Dermis microvascular lymphatic vessel endothelial cell (primary cell): ENCODE measurements at regions not wholly inside any gene's neighbourhood (a gene's known extent, or its start where the extent isn't known, plus 50 kb on each side); places are given as distances from the start of the nearest gene placed in this dataset.
"Not testable (repeated sequence)": the region's sequence is repeated elsewhere in the genome, so short reads cannot be mapped to it uniquely, and the experiment has no call there.

Experiments
- DNase-seq, 2 donors: peaks; one replicate each; pipeline versions ENCODE4 v3.0.0 to v3.0.0-alpha.2; 2010; ENCODE audit warnings: low read depth in 2 of 2

- no peak for DNase-seq
These were observed 112.3 kb upstream of the PRSS16 start for GRCh38 chr6:27135087-27135657.

DNA sequence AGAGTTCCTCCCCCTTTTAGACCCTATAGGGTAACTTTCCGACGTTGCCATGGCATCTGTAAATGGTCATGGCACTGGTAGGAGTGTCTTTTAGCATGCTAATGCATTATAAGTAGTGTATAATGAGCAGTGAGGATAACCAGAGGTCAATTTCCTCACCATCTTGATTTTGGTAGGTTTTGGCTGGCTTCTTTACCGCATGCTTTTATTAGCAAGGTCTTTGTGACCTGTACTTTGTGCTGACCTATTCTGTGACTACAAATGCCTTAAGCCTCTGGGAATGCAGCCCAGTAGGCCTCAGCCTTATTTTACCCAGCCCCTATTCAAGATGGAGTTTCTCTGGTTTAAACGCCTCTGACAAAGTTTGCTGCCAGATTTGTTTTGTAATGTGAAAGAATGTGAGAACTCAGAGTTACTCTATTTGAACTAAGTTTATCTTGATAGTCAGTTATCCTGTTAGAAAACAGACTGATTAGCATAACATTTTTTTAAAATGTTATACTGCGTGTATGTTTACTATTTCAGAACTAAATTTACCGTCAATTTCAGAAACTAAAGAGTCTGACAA, 111.3 kb upstream of the PRSS16 start:
- no peak for DNase-seq

GRCh38 chr6:27136978-27137814, 110.3 kb upstream of the PRSS16 start:
- DNase-seq = no peak

GRCh38 chr6:27138406-27138805, 109.1 kb upstream of the PRSS16 start:
- DNase-seq = no peak

- DNase-seq = peak in 1 of 2 donors; percentile 66
These were observed 108.4 kb upstream of the PRSS16 start for GRCh38 chr6:27138837-27139755.

- peak in 1 of 2 donors; percentile 40 for DNase-seq
These were observed 107.5 kb upstream of the PRSS16 start for GRCh38 chr6:27139756-27140579.

DNA sequence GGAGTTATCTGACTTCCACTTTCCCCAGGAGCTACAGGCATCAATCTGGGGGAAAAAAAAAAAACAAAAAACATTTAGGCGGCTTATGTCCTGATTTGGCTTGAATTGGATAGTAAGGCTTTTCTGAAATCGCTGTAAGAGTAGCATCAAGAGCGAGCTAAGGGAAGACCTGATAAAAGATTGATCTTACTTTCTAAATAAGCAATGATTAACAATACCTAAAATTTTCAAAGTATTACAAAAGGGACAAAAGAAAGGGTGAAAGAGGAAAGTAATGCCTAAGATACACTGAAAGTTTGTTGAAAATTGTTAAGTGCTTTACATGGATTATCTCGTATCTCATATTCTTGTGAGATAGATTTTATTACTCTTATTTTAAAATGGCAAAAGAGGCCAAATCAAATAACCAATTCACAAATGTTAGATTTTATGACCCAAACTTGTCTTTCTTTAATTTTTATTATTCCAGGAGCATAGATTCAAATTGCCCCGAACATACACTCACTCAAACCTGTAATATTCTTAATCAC, 106.4 kb upstream of the PRSS16 start:
- no peak for DNase-seq

DNA sequence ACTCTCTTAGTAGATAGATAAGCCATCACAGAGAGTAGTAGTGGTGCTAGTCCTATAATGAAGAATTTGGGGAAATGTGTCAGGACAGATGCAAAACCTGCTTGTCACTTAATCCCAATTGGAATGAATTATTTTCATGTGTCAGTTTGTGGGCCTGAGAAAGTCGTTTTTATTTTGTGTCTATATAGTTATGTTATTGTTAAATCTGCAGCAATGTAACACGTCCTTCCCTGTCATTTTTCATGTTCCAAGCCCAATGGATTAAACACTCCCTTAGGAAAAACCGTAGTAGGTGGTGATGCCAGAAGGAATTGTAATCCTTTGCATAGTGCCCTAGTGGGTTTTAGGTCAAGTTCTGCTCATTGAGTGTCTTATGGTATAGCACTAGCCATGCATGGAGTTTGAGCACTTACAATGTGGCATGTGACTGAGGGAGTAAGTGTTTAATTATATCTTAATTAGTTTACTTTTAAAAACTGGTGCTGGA, 105.9 kb upstream of the PRSS16 start:
- DNase-seq = no peak

DNA sequence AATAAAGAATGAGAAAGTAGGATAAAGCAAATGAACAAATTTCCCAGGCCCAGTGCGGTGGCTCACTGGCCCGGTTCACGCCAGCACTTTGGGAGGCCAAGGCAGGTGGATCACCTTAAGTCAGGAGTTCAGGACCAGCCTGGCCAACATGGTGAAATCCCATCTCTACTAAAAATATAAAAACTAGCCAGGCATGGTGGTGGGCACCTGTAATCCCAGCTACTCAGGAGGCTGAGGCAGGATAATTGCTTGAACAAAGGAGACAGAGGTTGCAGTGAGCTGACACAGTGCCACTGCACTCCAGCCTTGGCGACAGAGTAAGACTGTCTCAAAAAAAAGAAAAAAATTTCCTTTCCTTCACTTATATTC, 104.5 kb upstream of the PRSS16 start:
- DNase-seq = not testable (repeated sequence)

GRCh38 chr6:27143474-27144026, 104.0 kb upstream of the PRSS16 start:
- DNase-seq = no peak

- no peak for DNase-seq
These were observed 102.8 kb upstream of the PRSS16 start for GRCh38 chr6:27144740-27145079.

- peak; percentile 87 to 88 for DNase-seq
These were observed 101.6 kb upstream of the PRSS16 start for GRCh38 chr6:27145731-27146455.

GRCh38 chr6:27146456-27146705, 101.1 kb upstream of the PRSS16 start:
- DNase-seq = not testable (repeated sequence)

- DNase-seq = peak; percentile 100
These were observed 100.6 kb upstream of the PRSS16 start for GRCh38 chr6:27146706-27147505.

- DNase-seq = no peak
These were observed 99.1 kb upstream of the PRSS16 start for GRCh38 chr6:27148404-27148795.

- no peak for DNase-seq
These were observed 98.4 kb upstream of the PRSS16 start for GRCh38 chr6:27149150-27149549.

- no peak for DNase-seq
These were observed 92.8 kb upstream of the PRSS16 start for GRCh38 chr6:27154696-27155095.

DNA sequence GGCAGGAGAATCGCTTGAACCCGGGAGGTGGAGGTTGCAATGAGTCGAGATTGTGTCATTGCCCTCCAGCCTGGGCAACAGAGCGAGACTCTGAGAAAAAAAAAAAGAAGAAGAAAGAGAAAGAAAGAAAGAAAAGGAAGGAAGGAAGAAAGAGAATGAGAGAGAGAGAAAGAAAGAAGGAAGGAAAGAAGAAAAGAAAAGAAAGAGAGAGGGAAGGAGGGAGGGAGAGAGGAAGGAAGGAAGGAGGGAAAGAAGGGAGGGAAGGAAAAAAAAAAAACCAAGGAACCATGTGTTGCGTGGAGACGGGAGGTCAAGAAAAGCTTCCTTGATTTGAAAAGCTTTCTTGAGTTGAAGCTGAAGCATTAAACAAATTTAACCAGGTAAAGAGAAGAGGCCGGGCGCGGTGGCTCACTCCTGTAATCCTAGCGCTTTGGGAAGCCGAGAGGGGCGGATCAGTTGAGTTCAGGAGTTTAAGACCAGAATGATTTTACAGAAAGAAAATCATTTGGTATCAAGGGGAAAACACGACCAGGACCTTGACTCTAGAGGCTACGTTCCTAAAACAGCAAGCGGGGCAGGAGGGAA, 90.5 kb upstream of the PRSS16 start:
- DNase-seq = no peak
